HL-60 (cell line): ENCODE measurements at regions not wholly inside any gene's neighbourhood (a gene's known extent, or its start where the extent isn't known, plus 50 kb on each side); places are given as distances from the start of the nearest gene placed in this dataset.

ENCODE experiments used
- DNase-seq, 2 experiments: peaks; one replicate each; pipeline ENCODE4 v3.0.0-alpha.2; 2010 to 2020; ENCODE audit warnings: low read depth in 1 of 2, low spot score in 1 of 2
- H3K27ac ChIP-seq: fragments of 250-450 bp; sonication (Bioruptor Pico); replicated peaks from 2 replicates; pipeline ENCODE4 v1.5.1; 2020; ENCODE audit warnings: mild to moderate bottlenecking, moderate library complexity
- H3K27me3 ChIP-seq: fragments of 250-450 bp; sonication (Bioruptor Pico); 2 replicates; pipeline ENCODE4 v1.5.1; 2021; ENCODE audit warnings: mild to moderate bottlenecking, moderate library complexity; ENCODE audit not compliant: insufficient read depth, poor library complexity, severe bottlenecking
- H3K4me3 ChIP-seq: replicated peaks from 2 replicates; pipeline ENCODE4 v1.5.1; 2011; ENCODE audit warnings: mild to moderate bottlenecking, control low read depth, low read length; ENCODE audit not compliant: insufficient read depth
- GABPA ChIP-seq: IDR thresholded peaks from 2 replicates; pipeline ENCODE4 v1.6.1; 2012; ENCODE audit warnings: low read depth
- POLR2AphosphoS5 ChIP-seq: IDR thresholded peaks from 2 replicates; pipeline ENCODE4 v1.6.1; 2012; ENCODE audit warnings: low read depth
- SPI1 ChIP-seq: IDR thresholded peaks from 2 replicates; pipeline ENCODE4 v1.6.1; 2012; ENCODE audit warnings: low read depth, mild to moderate bottlenecking, borderline replicate concordance
- TF ChIP-seq, protein P1 (sequence below): IDR thresholded peaks from 2 replicates; pipeline ENCODE4 v1.6.1; 2012; ENCODE audit warnings: low read depth; ENCODE audit not compliant: insufficient replicate concordance
- TF ChIP-seq, protein P2 (sequence below): IDR thresholded peaks from one replicate; pipeline ENCODE4 v1.5.1; 2011; ENCODE audit warnings: low read length, control low read depth, inconsistent platforms; ENCODE audit not compliant: insufficient read depth

DNA sequence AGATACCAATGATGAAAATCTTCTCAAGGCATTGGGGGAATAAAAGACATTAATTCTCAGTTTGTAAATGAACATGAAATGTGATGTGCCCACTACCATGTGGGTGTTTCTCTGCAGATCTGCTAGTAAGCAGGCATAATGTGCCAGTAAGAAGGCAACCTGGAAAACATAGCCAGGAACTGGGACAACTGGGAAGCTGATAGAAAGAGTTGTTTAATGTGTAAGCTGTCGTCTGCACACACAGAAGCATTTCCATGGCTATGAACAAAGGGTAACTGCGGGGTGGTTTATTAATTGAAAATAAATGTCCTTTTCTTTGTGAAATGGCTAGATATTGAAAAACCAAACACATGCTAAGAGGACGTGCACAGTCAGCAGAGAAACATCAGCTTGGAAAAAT is 52.0 kb downstream of the ZC3H11B start:
- H3K27ac ChIP-seq = no peak overlapping the region
- no peak overlapping the region for H3K4me3 ChIP-seq
- peaks cover 4% of the 10 kb centered on the region for H3K27me3 ChIP-seq
- no peak for TF ChIP-seq POLR2AphosphoS5
- TF ChIP-seq GABPA = no peak
- TF ChIP-seq SPI1 = no peak
- TF ChIP-seq, protein P1, sequence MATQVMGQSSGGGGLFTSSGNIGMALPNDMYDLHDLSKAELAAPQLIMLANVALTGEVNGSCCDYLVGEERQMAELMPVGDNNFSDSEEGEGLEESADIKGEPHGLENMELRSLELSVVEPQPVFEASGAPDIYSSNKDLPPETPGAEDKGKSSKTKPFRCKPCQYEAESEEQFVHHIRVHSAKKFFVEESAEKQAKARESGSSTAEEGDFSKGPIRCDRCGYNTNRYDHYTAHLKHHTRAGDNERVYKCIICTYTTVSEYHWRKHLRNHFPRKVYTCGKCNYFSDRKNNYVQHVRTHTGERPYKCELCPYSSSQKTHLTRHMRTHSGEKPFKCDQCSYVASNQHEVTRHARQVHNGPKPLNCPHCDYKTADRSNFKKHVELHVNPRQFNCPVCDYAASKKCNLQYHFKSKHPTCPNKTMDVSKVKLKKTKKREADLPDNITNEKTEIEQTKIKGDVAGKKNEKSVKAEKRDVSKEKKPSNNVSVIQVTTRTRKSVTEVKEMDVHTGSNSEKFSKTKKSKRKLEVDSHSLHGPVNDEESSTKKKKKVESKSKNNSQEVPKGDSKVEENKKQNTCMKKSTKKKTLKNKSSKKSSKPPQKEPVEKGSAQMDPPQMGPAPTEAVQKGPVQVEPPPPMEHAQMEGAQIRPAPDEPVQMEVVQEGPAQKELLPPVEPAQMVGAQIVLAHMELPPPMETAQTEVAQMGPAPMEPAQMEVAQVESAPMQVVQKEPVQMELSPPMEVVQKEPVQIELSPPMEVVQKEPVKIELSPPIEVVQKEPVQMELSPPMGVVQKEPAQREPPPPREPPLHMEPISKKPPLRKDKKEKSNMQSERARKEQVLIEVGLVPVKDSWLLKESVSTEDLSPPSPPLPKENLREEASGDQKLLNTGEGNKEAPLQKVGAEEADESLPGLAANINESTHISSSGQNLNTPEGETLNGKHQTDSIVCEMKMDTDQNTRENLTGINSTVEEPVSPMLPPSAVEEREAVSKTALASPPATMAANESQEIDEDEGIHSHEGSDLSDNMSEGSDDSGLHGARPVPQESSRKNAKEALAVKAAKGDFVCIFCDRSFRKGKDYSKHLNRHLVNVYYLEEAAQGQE = no peak
- TF ChIP-seq, protein P2, sequence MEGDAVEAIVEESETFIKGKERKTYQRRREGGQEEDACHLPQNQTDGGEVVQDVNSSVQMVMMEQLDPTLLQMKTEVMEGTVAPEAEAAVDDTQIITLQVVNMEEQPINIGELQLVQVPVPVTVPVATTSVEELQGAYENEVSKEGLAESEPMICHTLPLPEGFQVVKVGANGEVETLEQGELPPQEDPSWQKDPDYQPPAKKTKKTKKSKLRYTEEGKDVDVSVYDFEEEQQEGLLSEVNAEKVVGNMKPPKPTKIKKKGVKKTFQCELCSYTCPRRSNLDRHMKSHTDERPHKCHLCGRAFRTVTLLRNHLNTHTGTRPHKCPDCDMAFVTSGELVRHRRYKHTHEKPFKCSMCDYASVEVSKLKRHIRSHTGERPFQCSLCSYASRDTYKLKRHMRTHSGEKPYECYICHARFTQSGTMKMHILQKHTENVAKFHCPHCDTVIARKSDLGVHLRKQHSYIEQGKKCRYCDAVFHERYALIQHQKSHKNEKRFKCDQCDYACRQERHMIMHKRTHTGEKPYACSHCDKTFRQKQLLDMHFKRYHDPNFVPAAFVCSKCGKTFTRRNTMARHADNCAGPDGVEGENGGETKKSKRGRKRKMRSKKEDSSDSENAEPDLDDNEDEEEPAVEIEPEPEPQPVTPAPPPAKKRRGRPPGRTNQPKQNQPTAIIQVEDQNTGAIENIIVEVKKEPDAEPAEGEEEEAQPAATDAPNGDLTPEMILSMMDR = no peak
- no peak for DNase-seq

DNA sequence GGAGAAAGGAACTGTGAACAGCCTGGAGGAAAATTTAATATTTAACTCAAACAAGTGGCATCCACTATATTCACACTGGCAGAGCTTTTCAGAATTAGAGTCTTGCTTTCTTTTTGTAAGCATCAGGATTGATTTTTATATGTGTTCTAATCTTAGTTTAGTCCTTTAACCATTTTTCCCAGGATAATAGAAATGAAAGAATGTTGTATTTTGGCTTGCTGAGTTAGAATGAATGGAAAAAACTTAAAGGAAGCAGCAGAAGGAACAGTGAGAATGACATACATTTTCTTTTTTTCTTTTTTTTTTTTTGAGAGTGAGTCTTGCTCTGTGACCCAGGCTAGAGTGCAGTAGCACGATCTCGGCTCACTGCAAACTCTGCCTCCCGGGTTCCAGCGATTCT is 53.0 kb downstream of the ZC3H11B start:
- TF ChIP-seq GABPA (no peak), POLR2AphosphoS5 (no peak)
- TF ChIP-seq, protein P1 = no peak
- TF ChIP-seq, protein P2 = no peak
- Histone ChIP-seq H3K27me3 (peaks cover 4% of the 10 kb centered on the region), H3K27ac (no peak overlapping the region), H3K4me3 (no peak overlapping the region)
- DNase-seq = no peak

DNA sequence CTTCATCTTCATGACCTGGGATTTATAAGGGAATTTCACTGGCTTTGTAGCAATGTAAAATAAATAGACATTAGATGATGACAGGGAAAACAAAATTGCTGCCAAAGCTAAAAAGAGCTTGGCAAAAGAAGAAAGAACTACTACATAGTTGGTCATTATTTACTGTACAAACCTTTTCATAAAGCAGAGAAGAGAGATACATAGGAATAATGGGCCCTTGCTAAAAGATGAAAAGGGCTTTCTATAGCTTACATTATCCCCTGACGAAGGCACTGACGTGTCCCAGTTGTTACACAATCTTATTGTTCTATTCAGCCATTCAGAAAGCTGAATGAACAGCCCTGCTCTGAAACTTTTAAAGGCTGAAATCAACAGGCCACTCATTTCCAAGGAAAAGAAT is 57.1 kb downstream of the ZC3H11B start:
- H3K27ac ChIP-seq = no peak overlapping the region
- peaks cover 2% of the 10 kb centered on the region for H3K27me3 ChIP-seq
- no peak for DNase-seq

More for the DNA sequence above, 57.1 kb downstream of the ZC3H11B start:
- H3K4me3 ChIP-seq = no peak overlapping the region
- TF ChIP-seq GABPA (no peak), POLR2AphosphoS5 (no peak), SPI1 (no peak)
- TF ChIP-seq, protein P2 = no peak
- TF ChIP-seq, protein P1 = no peak
